ENCODE measurements at regions not wholly inside any gene's neighbourhood (a gene's known extent, or its start where the extent isn't known, plus 50 kb on each side); places are given as distances from the start of the nearest gene placed in this dataset.

DNA sequence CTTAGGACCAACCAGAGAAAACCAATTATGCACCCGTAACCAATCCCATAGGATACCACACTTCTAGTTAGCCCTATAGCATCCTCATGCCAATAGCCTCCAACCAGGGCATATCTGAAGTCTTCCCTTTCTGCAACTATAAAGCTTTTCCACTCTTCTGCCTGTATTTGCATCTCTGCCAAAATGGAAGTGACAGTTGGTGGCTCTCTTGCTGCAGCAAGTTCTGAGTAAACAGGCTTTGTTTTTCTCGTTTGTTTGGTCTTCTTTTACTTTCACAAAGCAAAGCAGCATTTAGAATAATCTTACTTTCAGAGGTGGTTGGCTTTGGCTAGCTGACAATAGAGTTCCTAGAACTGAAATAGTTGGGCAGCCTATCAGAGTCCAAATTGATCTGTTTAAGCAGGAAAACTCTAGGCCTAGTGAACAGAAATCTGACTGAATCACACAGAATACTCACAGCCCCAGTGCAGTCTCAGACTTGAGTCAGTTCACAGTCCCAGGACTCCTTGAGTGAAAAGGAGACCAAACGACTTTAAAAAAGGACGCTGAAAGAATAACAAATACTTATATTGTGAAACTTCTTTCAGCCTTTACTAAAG lies 1029.7 kb upstream of the LRFN5 start:
- Histone ChIP-seq H3K4me3 (ENCODE audit: low read depth, low read length) (no peak overlapping the region), H3K27ac (no peak overlapping the region), H3K36me3 (no peaks in the 10 kb centered on the region), H3K9me3 (ENCODE audit: severe bottlenecking) (no peaks in the 10 kb centered on the region), H3K27me3 (ENCODE audit: insufficient read depth, low read depth, severe bottlenecking) (peaks cover 40% of the 10 kb centered on the region)
- DNase-seq, result no peak
- TF ChIP-seq, protein P1, sequence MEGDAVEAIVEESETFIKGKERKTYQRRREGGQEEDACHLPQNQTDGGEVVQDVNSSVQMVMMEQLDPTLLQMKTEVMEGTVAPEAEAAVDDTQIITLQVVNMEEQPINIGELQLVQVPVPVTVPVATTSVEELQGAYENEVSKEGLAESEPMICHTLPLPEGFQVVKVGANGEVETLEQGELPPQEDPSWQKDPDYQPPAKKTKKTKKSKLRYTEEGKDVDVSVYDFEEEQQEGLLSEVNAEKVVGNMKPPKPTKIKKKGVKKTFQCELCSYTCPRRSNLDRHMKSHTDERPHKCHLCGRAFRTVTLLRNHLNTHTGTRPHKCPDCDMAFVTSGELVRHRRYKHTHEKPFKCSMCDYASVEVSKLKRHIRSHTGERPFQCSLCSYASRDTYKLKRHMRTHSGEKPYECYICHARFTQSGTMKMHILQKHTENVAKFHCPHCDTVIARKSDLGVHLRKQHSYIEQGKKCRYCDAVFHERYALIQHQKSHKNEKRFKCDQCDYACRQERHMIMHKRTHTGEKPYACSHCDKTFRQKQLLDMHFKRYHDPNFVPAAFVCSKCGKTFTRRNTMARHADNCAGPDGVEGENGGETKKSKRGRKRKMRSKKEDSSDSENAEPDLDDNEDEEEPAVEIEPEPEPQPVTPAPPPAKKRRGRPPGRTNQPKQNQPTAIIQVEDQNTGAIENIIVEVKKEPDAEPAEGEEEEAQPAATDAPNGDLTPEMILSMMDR (IDR thresholded peaks at IDR 0.05; ENCODE audit: low read depth, low read length), result no peak

DNA sequence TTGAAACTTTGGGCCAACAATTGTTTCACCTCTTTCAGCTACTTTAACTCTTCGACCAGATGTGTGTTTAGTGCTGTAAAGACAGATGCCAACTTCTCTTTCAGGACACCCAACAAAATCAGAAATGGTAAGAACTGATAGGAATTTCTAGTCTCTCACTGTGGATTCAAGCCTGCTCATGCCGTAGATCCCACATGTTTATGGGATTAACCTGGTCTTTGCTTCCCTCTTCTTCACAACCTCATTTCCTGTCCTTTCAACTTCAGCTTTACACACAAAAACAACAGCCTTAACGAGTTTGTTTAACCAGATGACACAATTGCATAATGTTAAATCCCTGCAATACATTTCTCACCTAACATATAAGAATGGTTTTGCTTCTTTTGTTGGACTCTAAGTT lies 1031.9 kb upstream of the LRFN5 start:
- H3K9me3 ChIP-seq (ENCODE audit: severe bottlenecking), result no peaks in the 10 kb centered on the region
- no peak overlapping the region for H3K27ac ChIP-seq
- H3K4me3 ChIP-seq (ENCODE audit: low read depth, low read length), result no peak overlapping the region
- TF ChIP-seq, protein P1 (IDR thresholded peaks at IDR 0.05; ENCODE audit: low read depth, low read length), result no peak
- DNase-seq, result no peak
- peaks cover 40% of the 10 kb centered on the region for H3K27me3 ChIP-seq (ENCODE audit: insufficient read depth, low read depth, severe bottlenecking)
- no peaks in the 10 kb centered on the region for H3K36me3 ChIP-seq

DNA sequence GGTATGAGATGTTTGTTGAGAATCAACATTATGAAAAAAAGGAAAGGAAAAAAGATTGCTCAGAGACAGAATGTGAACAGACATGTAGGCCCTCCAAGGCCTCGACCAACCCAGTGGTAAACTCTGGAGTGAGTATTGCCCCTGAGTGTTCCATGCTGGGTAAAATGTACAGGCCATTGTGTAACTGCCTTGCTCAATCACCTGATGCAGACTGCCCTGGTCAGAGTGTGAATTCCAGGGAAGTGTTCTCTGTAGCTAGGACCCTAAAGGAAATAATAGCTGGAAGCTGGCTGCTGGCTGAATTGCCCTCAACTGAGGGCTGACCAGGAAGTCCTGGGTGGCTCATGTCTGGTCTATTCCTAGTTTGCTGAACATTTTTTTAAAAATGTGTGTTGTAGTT lies 1081.4 kb upstream of the LRFN5 start:
- no peak for DNase-seq
- Histone ChIP-seq H3K27ac (no peak overlapping the region), H3K4me3 (ENCODE audit: low read depth, low read length) (no peak overlapping the region), H3K9me3 (ENCODE audit: severe bottlenecking) (no peaks in the 10 kb centered on the region), H3K27me3 (ENCODE audit: insufficient read depth, low read depth, severe bottlenecking) (peaks cover 13% of the 10 kb centered on the region), H3K36me3 (no peaks in the 10 kb centered on the region)
- TF ChIP-seq, protein P1 (IDR thresholded peaks at IDR 0.05; ENCODE audit: low read depth, low read length), result no peak

DNA sequence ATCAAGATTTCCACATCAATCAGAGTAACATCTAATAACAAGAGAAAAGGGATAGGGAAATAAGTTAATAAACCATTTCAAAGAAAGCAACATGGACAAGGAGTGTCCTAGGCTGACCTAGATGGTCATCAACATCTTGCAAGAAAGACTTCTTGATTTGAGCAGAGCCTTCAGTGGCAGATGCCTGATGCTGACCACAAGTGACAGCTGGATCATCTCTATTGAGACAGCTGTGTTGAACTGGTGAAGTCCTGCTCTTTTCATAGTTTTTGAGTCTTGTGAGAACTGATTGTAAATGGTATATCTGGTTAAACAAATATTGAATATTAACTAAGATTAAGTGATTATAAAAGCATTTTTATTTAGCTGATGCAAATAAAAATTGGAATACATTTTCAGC lies 1083.6 kb upstream of the LRFN5 start:
- H3K36me3 ChIP-seq, result no peaks in the 10 kb centered on the region
- no peak for DNase-seq
- no peak overlapping the region for H3K27ac ChIP-seq
- H3K4me3 ChIP-seq (ENCODE audit: low read depth, low read length), result no peak overlapping the region
- TF ChIP-seq, protein P1 (IDR thresholded peaks at IDR 0.05; ENCODE audit: low read depth, low read length), result no peak
- peaks cover 13% of the 10 kb centered on the region for H3K27me3 ChIP-seq (ENCODE audit: insufficient read depth, low read depth, severe bottlenecking)
- H3K9me3 ChIP-seq (ENCODE audit: severe bottlenecking), result no peaks in the 10 kb centered on the region

DNA sequence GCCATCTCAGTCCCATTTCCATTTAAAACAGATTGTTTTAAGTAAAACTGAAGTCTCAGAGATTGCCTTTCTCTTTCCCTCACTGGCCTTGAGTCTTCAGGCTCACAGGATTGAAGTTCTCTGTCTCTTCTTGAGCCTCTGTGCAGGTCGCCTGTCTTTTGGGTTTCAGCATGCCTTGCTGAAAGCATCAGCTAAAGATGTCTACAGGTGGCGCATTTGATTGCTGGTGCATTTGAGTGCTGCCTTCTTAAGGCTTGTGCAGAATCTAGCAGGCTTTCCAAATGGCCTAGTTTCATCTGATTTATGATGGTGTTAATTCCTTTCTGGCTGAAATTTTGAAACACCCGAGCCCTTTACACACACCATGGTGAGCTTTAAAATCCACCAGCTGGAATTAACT lies 1062.2 kb upstream of the FBXO33 start:
- no peak overlapping the region for H3K4me3 ChIP-seq (ENCODE audit: low read depth, low read length)
- H3K27me3 ChIP-seq (ENCODE audit: insufficient read depth, low read depth, severe bottlenecking), result peaks cover 26% of the 10 kb centered on the region
- no peaks in the 10 kb centered on the region for H3K36me3 ChIP-seq
- H3K9me3 ChIP-seq (ENCODE audit: severe bottlenecking), result no peaks in the 10 kb centered on the region
- no peak for DNase-seq
- TF ChIP-seq, protein P1 (IDR thresholded peaks at IDR 0.05; ENCODE audit: low read depth, low read length), result no peak
- H3K27ac ChIP-seq, result no peak overlapping the region

DNA sequence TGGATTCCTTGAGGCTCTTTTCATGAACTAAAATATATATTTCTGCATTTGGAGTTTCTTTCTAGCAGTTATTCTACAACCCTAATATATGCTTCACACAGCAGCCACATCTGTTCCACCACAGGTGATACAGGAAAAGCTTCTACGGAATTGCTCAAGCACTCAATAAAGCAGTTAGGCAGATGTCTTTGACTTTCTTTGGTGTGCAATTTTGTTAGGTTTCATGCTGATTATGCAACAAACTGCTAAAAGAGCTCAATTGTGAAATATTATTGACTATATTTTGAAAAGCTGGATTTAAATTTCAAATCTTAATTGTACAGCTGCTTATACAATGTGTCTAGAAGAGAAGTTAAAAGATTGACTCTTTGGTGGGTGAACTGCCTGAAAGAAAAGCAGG lies 1055.6 kb upstream of the FBXO33 start:
- Histone ChIP-seq H3K36me3 (no peaks in the 10 kb centered on the region), H3K9me3 (ENCODE audit: severe bottlenecking) (no peaks in the 10 kb centered on the region), H3K27ac (no peak overlapping the region), H3K27me3 (ENCODE audit: insufficient read depth, low read depth, severe bottlenecking) (peaks cover 55% of the 10 kb centered on the region), H3K4me3 (ENCODE audit: low read depth, low read length) (no peak overlapping the region)
- TF ChIP-seq, protein P1 (IDR thresholded peaks at IDR 0.05; ENCODE audit: low read depth, low read length), result no peak
- DNase-seq, result no peak

All from WERI-Rb-1 (cell line).